ENCODE measurements at regions not wholly inside any gene's neighbourhood (a gene's known extent, or its start where the extent isn't known, plus 50 kb on each side); places are given as distances from the start of the nearest gene placed in this dataset.

DNA sequence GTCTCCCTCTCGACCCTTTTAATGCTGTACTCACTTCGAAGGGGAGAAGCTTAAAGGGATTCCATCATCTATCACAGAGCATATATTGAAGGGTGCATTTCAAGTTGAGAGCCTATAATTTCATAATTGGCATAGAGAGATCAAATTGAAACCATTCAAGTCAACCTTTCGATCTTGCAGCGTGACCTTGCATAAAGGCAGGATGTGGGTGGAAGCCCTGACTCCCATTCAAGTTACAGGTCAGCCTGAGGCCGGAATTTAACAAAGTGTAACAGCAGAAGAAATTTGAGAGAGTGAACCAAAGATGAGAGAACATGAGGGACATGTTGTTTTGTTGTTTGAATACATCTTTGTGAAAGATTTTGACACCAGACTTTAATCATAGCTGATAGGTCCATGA is 195.3 kb upstream of the TPK1 start (continued):
- TF ChIP-seq, protein P1, sequence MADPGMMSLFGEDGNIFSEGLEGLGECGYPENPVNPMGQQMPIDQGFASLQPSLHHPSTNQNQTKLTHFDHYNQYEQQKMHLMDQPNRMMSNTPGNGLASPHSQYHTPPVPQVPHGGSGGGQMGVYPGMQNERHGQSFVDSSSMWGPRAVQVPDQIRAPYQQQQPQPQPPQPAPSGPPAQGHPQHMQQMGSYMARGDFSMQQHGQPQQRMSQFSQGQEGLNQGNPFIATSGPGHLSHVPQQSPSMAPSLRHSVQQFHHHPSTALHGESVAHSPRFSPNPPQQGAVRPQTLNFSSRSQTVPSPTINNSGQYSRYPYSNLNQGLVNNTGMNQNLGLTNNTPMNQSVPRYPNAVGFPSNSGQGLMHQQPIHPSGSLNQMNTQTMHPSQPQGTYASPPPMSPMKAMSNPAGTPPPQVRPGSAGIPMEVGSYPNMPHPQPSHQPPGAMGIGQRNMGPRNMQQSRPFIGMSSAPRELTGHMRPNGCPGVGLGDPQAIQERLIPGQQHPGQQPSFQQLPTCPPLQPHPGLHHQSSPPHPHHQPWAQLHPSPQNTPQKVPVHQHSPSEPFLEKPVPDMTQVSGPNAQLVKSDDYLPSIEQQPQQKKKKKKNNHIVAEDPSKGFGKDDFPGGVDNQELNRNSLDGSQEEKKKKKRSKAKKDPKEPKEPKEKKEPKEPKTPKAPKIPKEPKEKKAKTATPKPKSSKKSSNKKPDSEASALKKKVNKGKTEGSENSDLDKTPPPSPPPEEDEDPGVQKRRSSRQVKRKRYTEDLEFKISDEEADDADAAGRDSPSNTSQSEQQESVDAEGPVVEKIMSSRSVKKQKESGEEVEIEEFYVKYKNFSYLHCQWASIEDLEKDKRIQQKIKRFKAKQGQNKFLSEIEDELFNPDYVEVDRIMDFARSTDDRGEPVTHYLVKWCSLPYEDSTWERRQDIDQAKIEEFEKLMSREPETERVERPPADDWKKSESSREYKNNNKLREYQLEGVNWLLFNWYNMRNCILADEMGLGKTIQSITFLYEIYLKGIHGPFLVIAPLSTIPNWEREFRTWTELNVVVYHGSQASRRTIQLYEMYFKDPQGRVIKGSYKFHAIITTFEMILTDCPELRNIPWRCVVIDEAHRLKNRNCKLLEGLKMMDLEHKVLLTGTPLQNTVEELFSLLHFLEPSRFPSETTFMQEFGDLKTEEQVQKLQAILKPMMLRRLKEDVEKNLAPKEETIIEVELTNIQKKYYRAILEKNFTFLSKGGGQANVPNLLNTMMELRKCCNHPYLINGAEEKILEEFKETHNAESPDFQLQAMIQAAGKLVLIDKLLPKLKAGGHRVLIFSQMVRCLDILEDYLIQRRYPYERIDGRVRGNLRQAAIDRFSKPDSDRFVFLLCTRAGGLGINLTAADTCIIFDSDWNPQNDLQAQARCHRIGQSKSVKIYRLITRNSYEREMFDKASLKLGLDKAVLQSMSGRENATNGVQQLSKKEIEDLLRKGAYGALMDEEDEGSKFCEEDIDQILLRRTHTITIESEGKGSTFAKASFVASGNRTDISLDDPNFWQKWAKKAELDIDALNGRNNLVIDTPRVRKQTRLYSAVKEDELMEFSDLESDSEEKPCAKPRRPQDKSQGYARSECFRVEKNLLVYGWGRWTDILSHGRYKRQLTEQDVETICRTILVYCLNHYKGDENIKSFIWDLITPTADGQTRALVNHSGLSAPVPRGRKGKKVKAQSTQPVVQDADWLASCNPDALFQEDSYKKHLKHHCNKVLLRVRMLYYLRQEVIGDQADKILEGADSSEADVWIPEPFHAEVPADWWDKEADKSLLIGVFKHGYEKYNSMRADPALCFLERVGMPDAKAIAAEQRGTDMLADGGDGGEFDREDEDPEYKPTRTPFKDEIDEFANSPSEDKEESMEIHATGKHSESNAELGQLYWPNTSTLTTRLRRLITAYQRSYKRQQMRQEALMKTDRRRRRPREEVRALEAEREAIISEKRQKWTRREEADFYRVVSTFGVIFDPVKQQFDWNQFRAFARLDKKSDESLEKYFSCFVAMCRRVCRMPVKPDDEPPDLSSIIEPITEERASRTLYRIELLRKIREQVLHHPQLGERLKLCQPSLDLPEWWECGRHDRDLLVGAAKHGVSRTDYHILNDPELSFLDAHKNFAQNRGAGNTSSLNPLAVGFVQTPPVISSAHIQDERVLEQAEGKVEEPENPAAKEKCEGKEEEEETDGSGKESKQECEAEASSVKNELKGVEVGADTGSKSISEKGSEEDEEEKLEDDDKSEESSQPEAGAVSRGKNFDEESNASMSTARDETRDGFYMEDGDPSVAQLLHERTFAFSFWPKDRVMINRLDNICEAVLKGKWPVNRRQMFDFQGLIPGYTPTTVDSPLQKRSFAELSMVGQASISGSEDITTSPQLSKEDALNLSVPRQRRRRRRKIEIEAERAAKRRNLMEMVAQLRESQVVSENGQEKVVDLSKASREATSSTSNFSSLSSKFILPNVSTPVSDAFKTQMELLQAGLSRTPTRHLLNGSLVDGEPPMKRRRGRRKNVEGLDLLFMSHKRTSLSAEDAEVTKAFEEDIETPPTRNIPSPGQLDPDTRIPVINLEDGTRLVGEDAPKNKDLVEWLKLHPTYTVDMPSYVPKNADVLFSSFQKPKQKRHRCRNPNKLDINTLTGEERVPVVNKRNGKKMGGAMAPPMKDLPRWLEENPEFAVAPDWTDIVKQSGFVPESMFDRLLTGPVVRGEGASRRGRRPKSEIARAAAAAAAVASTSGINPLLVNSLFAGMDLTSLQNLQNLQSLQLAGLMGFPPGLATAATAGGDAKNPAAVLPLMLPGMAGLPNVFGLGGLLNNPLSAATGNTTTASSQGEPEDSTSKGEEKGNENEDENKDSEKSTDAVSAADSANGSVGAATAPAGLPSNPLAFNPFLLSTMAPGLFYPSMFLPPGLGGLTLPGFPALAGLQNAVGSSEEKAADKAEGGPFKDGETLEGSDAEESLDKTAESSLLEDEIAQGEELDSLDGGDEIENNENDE (IDR thresholded peaks at IDR 0.05; ENCODE audit: insufficient replicate concordance, low read length) = no peak
- TF ChIP-seq RXRA (IDR thresholded peaks at IDR 0.05; ENCODE audit: insufficient read depth, low read depth, low read length) (no peak), TCF12 (IDR thresholded peaks at IDR 0.05; ENCODE audit: low read depth, low read length) (no peak), NANOG (IDR thresholded peaks at IDR 0.05; ENCODE audit: insufficient read depth, low read depth, low read length, poor library complexity, severe bottlenecking) (no peak), BRCA1 (IDR thresholded peaks at IDR 0.05; ENCODE audit: low read depth, low read length) (no peak), RAD21 (IDR thresholded peaks at IDR 0.05 in 1 of 2, conservative IDR thresholded peaks at IDR 0.05 in 1 of 2; ENCODE audit: low read depth in 2 of 2, low read length in 2 of 2) (no peak), TBP (IDR thresholded peaks at IDR 0.05; ENCODE audit: low read depth, low read length) (no peak), TAF1 (IDR thresholded peaks at IDR 0.05; ENCODE audit: low read depth, low read length) (no peak), SP4 (IDR thresholded peaks at IDR 0.05; ENCODE audit: low read length) (no peak), HDAC2 (IDR thresholded peaks at IDR 0.05; ENCODE audit: borderline replicate concordance in 1 of 2, low read depth in 2 of 2, low read length in 2 of 2) (no peak), GTF2F1 (IDR thresholded peaks at IDR 0.05; ENCODE audit: borderline replicate concordance, low read depth, low read length) (no peak), KDM1A (IDR thresholded peaks at IDR 0.05; ENCODE audit: borderline replicate concordance, low read length) (no peak)
